HG02610 (cell line): ENCODE measurements at regions not wholly inside any gene's neighbourhood (a gene's known extent, or its start where the extent isn't known, plus 50 kb on each side); places are given as distances from the start of the nearest gene placed in this dataset.

Source experiments
- ATAC-seq: cut with Tn5 transposase; IDR thresholded peaks from one replicate; pipeline ENCODE4 v1.9.1; 2021; ENCODE audit warnings: mild to moderate bottlenecking, moderate library complexity; ENCODE audit not compliant: unreplicated experiment

DNA sequence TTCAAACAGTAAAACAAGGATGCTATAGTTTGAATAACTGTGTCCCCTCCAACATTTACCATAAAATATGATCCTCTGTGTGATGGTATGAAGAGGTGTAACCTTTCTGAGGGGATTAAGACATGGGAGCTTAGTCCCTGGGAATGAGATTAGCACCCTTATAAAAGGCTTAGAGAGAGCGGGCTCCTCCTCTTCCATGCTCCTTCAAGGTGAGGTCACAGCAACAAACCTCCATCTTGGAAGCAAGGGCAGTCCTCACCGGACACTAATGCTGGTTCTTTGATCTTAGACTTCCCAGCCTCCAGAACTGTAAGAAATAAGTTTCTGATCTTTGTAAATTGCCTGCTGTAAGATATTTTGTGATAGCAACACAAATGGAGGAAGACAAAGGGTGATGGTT, 700.3 kb downstream of the TMEM182 start:
- no peak for ATAC-seq

- no peak for ATAC-seq
These were observed 700.9 kb downstream of the TMEM182 start for GRCh38 chr2:103462712-103463111.

GRCh38 chr2:103464831-103465230, 703.0 kb downstream of the TMEM182 start:
- ATAC-seq = no peak

DNA sequence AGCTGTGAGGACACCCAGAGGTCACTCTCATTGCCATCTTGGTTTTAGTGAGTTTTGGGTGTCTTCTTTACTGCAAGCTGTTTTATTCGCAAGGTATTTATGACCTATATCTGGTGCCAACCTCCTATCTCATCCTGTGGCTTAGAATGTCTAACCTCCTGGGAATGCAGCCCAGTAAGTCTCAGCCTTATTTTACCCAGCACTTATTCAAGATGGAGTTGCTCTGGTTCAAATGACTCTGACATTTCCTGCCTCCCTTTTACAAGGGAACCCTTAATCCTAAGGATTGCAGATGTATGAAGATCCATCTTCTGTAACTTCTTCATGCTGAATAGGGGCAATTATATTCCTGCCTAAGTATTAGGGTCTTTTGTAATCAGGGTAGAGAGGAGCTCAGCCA, 708.0 kb downstream of the TMEM182 start:
- no peak for ATAC-seq

GRCh38 chr2:103484906-103485305, 723.1 kb downstream of the TMEM182 start:
- no peak for ATAC-seq

GRCh38 chr2:103496850-103497249, 735.0 kb downstream of the TMEM182 start:
- no peak for ATAC-seq

DNA sequence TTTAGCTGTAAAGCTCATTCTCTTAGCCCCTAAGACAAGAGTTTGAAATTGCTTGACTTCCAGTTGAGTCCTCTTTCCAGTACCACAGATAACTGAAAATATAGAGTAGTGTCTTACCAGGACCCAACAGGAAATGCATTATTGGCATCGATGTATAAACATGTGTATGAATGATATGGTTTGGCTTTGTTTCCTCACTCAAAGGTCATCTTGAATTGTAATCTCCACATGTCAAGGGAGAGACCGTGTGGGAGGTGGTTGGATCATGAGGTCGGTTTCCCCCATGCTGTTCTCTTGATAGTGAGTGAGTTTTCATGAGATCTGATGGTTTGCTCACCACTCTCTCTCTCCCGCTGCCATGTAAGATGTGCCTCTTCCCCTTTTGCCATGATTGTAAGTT, 745.0 kb downstream of the TMEM182 start:
- no peak for ATAC-seq

- no peak for ATAC-seq
These were observed 750.6 kb downstream of the TMEM182 start for GRCh38 chr2:103512442-103512841.

GRCh38 chr2:103520547-103520946, 758.7 kb downstream of the TMEM182 start:
- ATAC-seq = no peak

DNA sequence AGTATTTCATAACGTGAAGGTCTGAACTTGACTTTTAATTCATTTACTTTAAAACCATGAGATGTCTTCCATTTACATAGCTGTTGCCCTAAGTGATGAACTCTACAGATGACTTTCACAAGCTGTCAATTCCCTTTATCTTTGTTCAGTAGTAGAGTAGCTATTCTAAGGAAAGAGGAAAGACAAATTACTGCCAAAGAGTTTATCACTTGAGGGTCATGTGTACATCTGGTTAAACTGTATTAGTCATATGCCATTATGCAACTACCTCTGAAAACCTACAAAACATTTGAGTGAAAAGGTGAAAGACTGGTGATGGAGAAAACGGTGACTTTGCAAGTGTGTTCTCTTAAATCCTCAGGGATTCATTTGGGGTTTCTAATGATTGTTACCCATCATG, 763.9 kb downstream of the TMEM182 start:
- no peak for ATAC-seq

- ATAC-seq = no peak
These were observed 764.9 kb downstream of the TMEM182 start for GRCh38 chr2:103526757-103527156.

- no peak for ATAC-seq
These were observed 765.4 kb downstream of the TMEM182 start for GRCh38 chr2:103527278-103527677.

DNA sequence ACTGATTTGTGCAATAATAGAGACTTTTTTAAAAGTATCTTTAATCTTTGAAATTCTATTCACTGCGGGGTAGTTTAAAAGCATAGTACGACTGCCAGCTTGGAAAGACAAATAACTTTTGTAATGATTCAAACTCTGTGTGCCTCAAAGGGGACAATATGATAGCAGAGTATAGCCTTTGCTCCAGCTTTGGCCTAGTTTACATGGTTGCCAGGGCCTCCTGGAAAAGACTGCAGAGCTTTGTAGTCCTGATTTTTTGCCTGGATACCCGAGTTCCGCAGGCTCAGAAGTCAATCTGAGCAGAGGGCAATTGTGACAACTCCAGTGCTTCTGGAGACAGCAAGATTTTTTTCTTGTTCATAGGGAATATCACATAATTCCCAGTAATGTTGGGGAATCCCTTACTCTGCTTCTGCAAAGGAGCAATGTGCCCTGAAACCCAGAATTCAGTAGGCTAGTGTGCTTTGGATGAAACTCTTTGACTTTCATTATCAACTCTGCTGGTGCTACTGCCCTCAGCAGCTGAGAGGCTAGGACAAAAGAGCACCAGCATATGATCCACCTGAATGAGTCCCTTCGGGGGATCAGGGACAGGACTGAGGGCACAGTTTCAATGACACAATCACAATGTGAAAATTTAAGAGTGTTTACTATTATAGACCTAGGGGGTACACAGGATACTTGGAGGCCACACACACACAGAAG, 768.1 kb downstream of the TMEM182 start:
- ATAC-seq = no peak

- ATAC-seq = no peak
These were observed 790.9 kb downstream of the TMEM182 start for GRCh38 chr2:103552775-103553174.

GRCh38 chr2:103594823-103595222, 833.0 kb downstream of the TMEM182 start:
- ATAC-seq = no peak

- no peak for ATAC-seq
These were observed 843.4 kb downstream of the TMEM182 start for GRCh38 chr2:103605071-103605780.

DNA sequence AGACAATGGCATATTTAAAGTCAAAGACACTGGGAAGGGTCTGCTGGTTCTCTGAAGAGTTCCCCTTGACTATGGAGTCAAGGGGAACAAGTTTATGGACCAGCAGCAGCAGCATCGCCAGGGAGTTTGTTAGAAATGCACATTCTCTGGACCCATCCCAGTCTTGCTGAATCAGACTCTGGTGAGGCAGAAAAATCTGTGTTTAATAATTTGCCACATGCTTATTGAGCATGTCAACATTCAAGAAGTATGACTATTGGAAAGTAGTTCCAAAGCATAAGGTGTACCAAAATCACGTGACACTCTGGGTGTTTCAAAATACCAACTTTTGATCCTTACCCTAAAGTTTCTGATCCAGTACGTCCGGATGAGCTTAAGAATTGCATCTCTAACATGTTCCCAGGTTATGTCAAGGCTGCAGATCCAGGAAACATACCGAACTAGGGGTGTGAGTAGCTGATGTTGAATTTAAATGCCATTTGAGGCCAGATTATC, 853.8 kb downstream of the TMEM182 start:
- ATAC-seq = no peak

- no peak for ATAC-seq
These were observed 855.1 kb downstream of the TMEM182 start for GRCh38 chr2:103616891-103617290.

DNA sequence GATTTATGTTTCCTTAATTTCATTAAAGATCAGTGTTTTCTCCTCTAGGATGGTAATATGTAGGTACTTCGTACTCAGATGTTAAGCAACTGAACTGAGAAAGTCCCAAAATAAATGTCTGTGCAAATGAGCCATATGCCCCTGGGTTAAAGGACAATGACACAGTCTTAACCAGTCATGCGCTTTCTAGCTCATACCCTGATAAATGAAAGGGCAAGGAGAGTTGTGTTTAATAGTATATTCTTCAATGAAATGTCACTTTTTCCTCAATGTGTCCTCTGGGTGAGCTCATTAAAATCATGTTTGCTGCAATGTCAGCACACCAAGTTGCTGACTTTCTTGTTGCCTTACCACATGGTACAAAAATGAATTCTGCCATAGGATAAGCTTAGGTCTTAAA, 856.3 kb downstream of the TMEM182 start:
- no peak for ATAC-seq

DNA sequence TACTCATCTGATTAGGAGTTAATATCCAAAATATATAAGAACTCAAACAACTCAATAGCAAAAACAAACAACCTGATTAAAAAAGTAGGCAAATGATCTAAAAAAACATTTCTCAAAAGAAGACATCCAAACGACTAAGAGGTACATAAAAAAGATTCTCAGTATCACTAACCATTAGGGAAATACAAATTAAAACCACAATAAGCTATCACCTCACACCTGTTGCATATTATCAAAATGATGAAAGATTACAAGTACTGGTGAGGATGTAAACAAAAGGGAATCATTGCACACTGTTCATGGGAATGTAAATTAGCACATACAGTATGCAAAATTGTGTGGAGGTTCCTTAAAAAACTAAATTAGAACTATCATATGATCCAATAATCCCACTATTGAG, 865.5 kb downstream of the TMEM182 start:
- ATAC-seq = no peak

DNA sequence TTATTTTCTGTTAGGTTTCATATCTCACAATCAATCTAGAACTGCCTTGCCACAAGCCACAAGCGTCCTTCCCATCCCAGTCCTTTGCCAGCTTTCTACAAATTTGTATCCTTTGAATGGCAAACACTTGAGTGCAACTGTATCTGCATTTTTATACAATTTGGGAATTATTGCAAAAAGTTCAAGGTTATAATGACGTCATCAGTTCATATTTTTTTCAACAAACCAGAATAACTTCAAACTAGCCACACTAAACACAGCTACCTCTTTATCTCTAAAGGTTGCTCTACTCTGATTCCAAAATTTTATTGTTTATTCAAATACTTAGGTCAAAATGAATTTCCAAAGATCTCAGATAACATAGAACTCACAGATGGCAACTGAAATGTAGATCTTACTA, 877.1 kb downstream of the TMEM182 start:
- ATAC-seq = no peak

GRCh38 chr2:103656558-103656957, 894.7 kb downstream of the TMEM182 start:
- no peak for ATAC-seq
